ENCODE measurements at regions not wholly inside any gene's neighbourhood (a gene's known extent, or its start where the extent isn't known, plus 50 kb on each side); places are given as distances from the start of the nearest gene placed in this dataset.
A peak's percentile ranks its signal among the peaks of the same experiment; 100 is the strongest.

DNA sequence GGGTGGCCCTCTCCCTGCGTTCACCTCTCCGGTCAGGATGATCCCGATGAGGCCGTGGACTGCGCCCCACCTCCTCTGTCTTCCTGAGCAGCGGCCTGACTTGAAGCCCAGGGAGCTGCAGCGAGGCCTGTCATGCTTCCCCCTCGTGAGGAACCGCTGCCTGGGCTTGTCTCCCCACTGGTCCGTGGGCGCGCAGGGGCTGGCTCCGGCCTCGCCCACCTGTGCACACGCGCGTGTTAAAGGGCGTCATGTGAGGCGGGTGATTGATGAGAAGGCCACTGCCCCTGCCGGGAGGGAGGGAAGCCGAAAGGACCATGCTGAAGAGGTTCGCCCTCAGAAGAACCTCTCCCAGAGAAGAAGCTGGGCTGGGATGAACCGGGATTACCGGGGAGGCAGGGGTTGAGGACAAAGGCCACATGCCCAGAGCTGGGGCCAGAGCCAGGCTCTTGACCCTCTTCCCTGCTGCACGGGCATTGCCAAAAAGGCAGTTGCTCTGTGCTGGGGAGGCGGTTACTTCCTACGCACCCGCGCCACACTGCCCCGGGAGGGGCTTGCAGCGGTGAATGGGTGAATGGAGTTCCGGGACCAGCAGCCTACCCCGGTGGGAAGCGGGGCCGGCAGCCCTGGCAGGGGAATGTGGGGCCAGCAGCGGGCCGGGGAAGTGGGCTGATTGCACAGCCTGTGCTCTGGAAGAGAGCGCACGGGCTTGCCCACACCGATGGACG lies 85.9 kb upstream of the GSE1 start:
- no peaks in the 10 kb centered on the region for H3K9me3 ChIP-seq (ENCODE audit: control insufficient read depth in 4 of 4, insufficient read depth in 3 of 4, low read length in 3 of 4)
- no peaks in the 10 kb centered on the region for H3K36me3 ChIP-seq (ENCODE audit: control insufficient read depth in 4 of 4, insufficient read depth in 4 of 4, low read length in 4 of 4)
- DNase-seq (no peak), ATAC-seq (ENCODE audit: insufficient read depth, low FRiP score) (no peak)
- H3K4me3 ChIP-seq: no peak overlapping the region
- H3K27ac ChIP-seq (ENCODE audit: low read depth in 1 of 2, low read length in 1 of 2): peak overlapping the region in 1 of 2 donors; percentile 40
- no peaks in the 10 kb centered on the region for H3K27me3 ChIP-seq (ENCODE audit: control insufficient read depth in 3 of 3, insufficient read depth in 3 of 3, low read length in 2 of 3)
- peaks cover 0 to 47% (median 30%) of the 10 kb centered on the region in 5 donors for H3K4me1 ChIP-seq (ENCODE audit: control insufficient read depth in 5 of 5, insufficient read depth in 5 of 5, low read length in 5 of 5)
- 65 to 72% methylated on average over 41 of the region's 41 CpGs for WGBS, 2 donors
- TF ChIP-seq, protein P1, sequence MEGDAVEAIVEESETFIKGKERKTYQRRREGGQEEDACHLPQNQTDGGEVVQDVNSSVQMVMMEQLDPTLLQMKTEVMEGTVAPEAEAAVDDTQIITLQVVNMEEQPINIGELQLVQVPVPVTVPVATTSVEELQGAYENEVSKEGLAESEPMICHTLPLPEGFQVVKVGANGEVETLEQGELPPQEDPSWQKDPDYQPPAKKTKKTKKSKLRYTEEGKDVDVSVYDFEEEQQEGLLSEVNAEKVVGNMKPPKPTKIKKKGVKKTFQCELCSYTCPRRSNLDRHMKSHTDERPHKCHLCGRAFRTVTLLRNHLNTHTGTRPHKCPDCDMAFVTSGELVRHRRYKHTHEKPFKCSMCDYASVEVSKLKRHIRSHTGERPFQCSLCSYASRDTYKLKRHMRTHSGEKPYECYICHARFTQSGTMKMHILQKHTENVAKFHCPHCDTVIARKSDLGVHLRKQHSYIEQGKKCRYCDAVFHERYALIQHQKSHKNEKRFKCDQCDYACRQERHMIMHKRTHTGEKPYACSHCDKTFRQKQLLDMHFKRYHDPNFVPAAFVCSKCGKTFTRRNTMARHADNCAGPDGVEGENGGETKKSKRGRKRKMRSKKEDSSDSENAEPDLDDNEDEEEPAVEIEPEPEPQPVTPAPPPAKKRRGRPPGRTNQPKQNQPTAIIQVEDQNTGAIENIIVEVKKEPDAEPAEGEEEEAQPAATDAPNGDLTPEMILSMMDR (IDR thresholded peaks at IDR 0.05; ENCODE audit: control extremely low read depth, extremely low read depth): no peak
- no peak overlapping the region for H3K9ac ChIP-seq (ENCODE audit: insufficient read depth in 1 of 2, low read length in 2 of 2)

DNA sequence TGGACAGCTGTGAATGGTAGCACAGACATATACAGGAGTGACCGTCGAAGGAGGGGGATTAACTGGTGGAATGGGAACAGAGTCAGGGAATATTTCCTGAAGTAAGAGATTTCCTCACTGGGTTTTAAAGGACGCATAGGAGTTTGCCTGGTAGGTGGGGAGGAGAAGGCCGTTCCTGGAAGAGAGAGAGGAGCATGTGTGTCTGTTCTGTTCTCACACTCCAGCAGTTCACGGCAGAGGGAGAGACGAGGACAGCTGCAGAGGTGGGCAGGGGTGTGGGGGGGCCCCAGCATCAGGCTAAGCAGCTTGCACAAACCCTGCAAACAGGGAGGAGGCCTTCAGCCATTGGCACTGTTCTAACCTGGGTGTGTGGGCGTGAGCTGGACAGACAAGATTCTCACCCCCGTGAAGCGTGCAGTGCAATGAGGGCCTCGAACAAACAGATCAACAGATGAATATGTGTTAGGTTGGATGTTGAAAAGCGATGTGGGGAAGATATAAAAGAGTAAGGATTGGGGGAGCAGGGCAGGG lies 85.3 kb upstream of the GSE1 start:
- Histone ChIP-seq H3K27ac (ENCODE audit: low read depth in 1 of 2, low read length in 1 of 2) (peak overlapping the region in 1 of 2 donors; percentile 5), H3K4me1 (ENCODE audit: control insufficient read depth in 5 of 5, insufficient read depth in 5 of 5, low read length in 5 of 5) (peaks cover 0 to 41% (median 24%) of the 10 kb centered on the region in 5 donors), H3K9me3 (ENCODE audit: control insufficient read depth in 4 of 4, insufficient read depth in 3 of 4, low read length in 3 of 4) (no peaks in the 10 kb centered on the region), H3K36me3 (ENCODE audit: control insufficient read depth in 4 of 4, insufficient read depth in 4 of 4, low read length in 4 of 4) (no peaks in the 10 kb centered on the region), H3K4me3 (no peak overlapping the region), H3K9ac (ENCODE audit: insufficient read depth in 1 of 2, low read length in 2 of 2) (no peak overlapping the region), H3K27me3 (ENCODE audit: control insufficient read depth in 3 of 3, insufficient read depth in 3 of 3, low read length in 2 of 3) (no peaks in the 10 kb centered on the region)
- 82 to 84% methylated on average over 11 of the region's 11 CpGs for WGBS, 2 donors
- DNase-seq (no peak), ATAC-seq (ENCODE audit: insufficient read depth, low FRiP score) (no peak)
- TF ChIP-seq, protein P1 (IDR thresholded peaks at IDR 0.05; ENCODE audit: control extremely low read depth, extremely low read depth): no peak

DNA sequence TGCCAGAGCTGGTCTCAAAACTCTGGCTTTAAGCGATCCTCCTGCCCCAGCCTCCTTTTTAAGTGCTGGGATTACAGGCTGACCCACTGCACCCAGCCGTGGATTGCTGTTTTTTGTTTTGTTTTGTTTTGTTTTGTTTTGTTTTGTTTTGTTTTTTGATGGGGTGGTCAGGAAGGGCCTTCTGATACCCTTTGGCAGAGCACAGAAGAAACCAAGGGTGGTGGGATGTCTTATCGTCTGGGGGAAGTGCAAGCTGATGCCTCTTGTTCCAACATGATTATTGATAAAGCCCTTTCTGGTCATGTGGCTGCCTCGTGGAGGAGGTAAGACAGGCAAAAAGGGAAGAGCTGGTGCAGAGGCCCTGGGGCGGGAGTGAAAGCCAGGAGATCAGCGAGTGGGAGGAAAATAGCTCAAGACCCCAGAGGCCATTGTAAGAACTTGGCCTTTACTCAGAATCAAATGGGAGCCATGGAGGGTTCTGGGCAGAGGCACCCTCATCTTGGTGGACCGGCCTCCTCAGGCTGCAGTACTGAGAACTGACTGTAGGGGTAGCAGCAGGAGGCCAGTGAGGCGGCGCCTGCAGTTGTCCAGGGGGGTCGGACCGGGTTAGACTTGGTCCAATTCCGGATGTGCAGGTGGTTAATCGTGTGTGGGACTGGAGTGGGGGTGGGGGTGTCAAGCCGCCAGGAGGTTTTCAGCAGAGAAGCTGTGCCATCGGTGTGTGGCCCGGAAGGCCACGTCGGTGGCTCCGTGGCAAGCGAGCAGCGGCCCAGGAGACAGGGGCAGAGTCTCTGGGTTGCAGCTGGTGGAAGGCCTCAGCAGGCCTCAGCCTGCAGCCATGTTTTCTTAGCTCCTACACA lies 84.4 kb upstream of the GSE1 start:
- peaks cover 0 to 32% (median 15%) of the 10 kb centered on the region in 5 donors for H3K4me1 ChIP-seq (ENCODE audit: control insufficient read depth in 5 of 5, insufficient read depth in 5 of 5, low read length in 5 of 5)
- ATAC-seq (ENCODE audit: insufficient read depth, low FRiP score) (no peak), DNase-seq (no peak)
- H3K9ac ChIP-seq (ENCODE audit: insufficient read depth in 1 of 2, low read length in 2 of 2): no peak overlapping the region
- no peaks in the 10 kb centered on the region for H3K9me3 ChIP-seq (ENCODE audit: control insufficient read depth in 4 of 4, insufficient read depth in 3 of 4, low read length in 3 of 4)
- H3K27me3 ChIP-seq (ENCODE audit: control insufficient read depth in 3 of 3, insufficient read depth in 3 of 3, low read length in 2 of 3): no peaks in the 10 kb centered on the region
- TF ChIP-seq, protein P1 (IDR thresholded peaks at IDR 0.05; ENCODE audit: control extremely low read depth, extremely low read depth): peak; percentile 4
- no peak overlapping the region for H3K4me3 ChIP-seq
- 81% methylated on average over 21 of the region's 21 CpGs for WGBS, 2 donors
- H3K36me3 ChIP-seq (ENCODE audit: control insufficient read depth in 4 of 4, insufficient read depth in 4 of 4, low read length in 4 of 4): no peaks in the 10 kb centered on the region
- peak overlapping the region in 1 of 2 donors; percentile 8 for H3K27ac ChIP-seq (ENCODE audit: low read depth in 1 of 2, low read length in 1 of 2)
